ENCODE measurements at regions not wholly inside any gene's neighbourhood (a gene's known extent, or its start where the extent isn't known, plus 50 kb on each side); places are given as distances from the start of the nearest gene placed in this dataset.
A peak's percentile ranks its signal among the peaks of the same experiment; 100 is the strongest.

DNA sequence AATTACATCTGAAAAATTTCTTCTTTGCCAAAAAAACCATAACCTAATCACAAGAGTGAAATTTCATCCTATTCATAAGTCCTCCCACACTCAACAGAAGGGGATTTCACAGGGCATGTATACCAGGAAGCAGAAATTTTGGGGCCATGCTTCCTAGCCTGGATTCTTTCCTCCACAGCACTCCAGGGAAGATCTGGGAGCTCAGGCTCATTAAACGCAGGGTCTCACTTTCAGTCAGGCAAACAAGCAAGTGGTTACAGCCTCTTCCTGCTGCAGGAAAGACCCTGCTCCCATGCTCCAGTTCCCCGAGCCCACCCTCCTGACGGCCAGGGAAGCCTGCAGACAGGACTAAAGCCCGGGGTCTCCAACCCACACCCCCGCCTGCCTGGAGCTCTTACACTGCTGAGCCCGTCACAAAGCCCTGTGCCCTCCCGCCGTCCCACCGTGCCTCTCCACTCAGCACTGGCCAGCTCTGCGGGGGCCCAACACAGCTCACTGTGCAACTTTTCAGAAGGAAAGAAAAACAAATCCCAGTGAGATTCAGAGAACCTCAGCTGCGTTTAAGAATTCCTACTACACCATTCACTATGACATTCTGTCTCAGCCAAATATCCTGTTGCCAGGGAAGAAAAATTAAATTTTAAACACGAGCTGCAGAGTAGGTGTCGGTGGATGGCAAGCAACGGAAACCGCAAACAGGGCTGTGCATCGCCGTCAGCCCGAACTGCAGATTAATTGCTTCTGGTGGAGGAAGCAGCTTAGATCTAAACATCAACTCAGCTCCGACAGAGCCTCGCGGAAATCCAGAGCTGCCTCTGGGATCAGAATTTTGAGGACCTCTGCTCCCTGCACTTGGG is 106.7 kb upstream of the SFSWAP start:
- no peak overlapping the region for H2BK20ac ChIP-seq (ENCODE audit: low read length)
- no peak overlapping the region; the same call in 1 of the 2 replicates for H3K18ac ChIP-seq (ENCODE audit: extremely low read depth, low read length)
- no peaks in the 10 kb centered on the region for H3K79me1 ChIP-seq (ENCODE audit: low read depth, low read length)
- no peaks in the 10 kb centered on the region for H4K20me1 ChIP-seq (replicated peaks in 1 of 2; ENCODE audit: control insufficient read depth in 1 of 2, insufficient read depth in 2 of 2, low read length in 2 of 2)
- no peak overlapping the region; a peak in 1 of 4 replicates for H3K4me2 ChIP-seq (ENCODE audit: insufficient read depth in 1 of 2, low read depth in 2 of 2, low read length in 2 of 2)
- FAIRE-seq (no peak), DNase-seq (ENCODE audit: low read depth in 1 of 2, low spot score in 2 of 2) (no peak)
- H3K23me2 ChIP-seq (ENCODE audit: low read depth, low read length): no peaks in the 10 kb centered on the region
- H3K79me2 ChIP-seq (ENCODE audit: control insufficient read depth in 1 of 2, insufficient read depth in 2 of 2, low read length in 2 of 2): no peaks in the 10 kb centered on the region
- peaks cover 0 to 2% (median 0%) of the 10 kb centered on the region in 4 experiments; a peak in 2 of 7 replicates for H3K4me1 ChIP-seq (replicated peaks in 1 of 4; ENCODE audit: control insufficient read depth in 3 of 4, insufficient read depth in 4 of 4, low read length in 3 of 4)
- no peak overlapping the region for H2BK120ac ChIP-seq (replicated peaks; ENCODE audit: low read depth, low read length)
- H3K27ac ChIP-seq (ENCODE audit: low read depth, low read length): no peak overlapping the region
- no peak overlapping the region for H4K8ac ChIP-seq (ENCODE audit: extremely low read depth, insufficient read depth, low read length)
- H3K4ac ChIP-seq (replicated peaks; ENCODE audit: insufficient read length, low read depth, low read length): no peak overlapping the region
- no peaks in the 10 kb centered on the region for H3K9me3 ChIP-seq (ENCODE audit: insufficient read depth in 2 of 2, low read depth in 1 of 2, low read length in 1 of 2)
- no peaks in the 10 kb centered on the region for H3K27me3 ChIP-seq (replicated peaks in 1 of 4; ENCODE audit: control insufficient read depth in 3 of 4, extremely low read depth in 1 of 4, insufficient read depth in 3 of 4, low read length in 3 of 4)
- H4K5ac ChIP-seq (ENCODE audit: insufficient read length, low read depth, low read length): no peak overlapping the region
- ChIA-PET POLR2A (ENCODE audit: partially characterized antibody) (interaction anchor here (1.3 kb wide), 1 partner anchor 9 kb away, joined by 3 read pairs; no protein-coding TSS in a partner anchor), CTCF (ENCODE audit: partially characterized antibody) (interaction anchor here (0.7 to 2.0 kb wide), 4 partner anchors 11 to 488 kb away, joined by 4 to 7 read pairs (median 4); no protein-coding TSS in a partner anchor)
- no peak overlapping the region for H2BK15ac ChIP-seq (ENCODE audit: low read length)
- 80% methylated on average over 21 of the region's 21 CpGs; no CpG with 5 or more reads in 1 of the 2 experiments for WGBS, 2 experiments (ENCODE audit: extremely low coverage in 1 of 2, insufficient coverage in 1 of 2, insufficient read length in 1 of 2, insufficient replicate concordance in 2 of 2, low coverage in 1 of 2, low lambda C conversion rate in 2 of 2, missing lambda C conversion rate in 1 of 2)
- no peak overlapping the region for H3K56ac ChIP-seq (replicated peaks; ENCODE audit: insufficient read length, low read depth, low read length)
- no peak overlapping the region for H2BK5ac ChIP-seq (ENCODE audit: low read depth, low read length)
- no peak overlapping the region for H3K23ac ChIP-seq (ENCODE audit: insufficient read length)
- H2AFZ ChIP-seq (ENCODE audit: low read length): peak overlapping the region; percentile 21; the same call in 1 of the 2 replicates
- H2AK5ac ChIP-seq (ENCODE audit: low read depth, low read length): no peak overlapping the region
- no peak overlapping the region for H2BK12ac ChIP-seq (ENCODE audit: low read depth, low read length)
- H4K91ac ChIP-seq (replicated peaks; ENCODE audit: insufficient read length, low read length): peak overlapping the region; percentile 39
- H3K4me3 ChIP-seq (ENCODE audit: extremely low read depth in 1 of 4, insufficient read depth in 2 of 4, low read depth in 3 of 4, low read length in 4 of 4): no peak overlapping the region
- no peaks in the 10 kb centered on the region for H3K36me3 ChIP-seq (ENCODE audit: control insufficient read depth in 2 of 4, insufficient read depth in 4 of 4, low read length in 3 of 4)
- H3K14ac ChIP-seq (ENCODE audit: insufficient read length): no peak overlapping the region
- H3K9ac ChIP-seq (replicated peaks in 1 of 4; ENCODE audit: extremely low read depth in 1 of 4, low read depth in 3 of 4, low read length in 3 of 4): no peak overlapping the region
- TF ChIP-seq BCL11A (IDR thresholded peaks at IDR 0.05; ENCODE audit: low read depth in 2 of 2, low read length in 2 of 2) (no peak), RNF2 (IDR thresholded peaks at IDR 0.05; ENCODE audit: borderline replicate concordance, low read depth, low read length, missing control alignments, poor library complexity, severe bottlenecking) (no peak), RBBP5 (IDR thresholded peaks at IDR 0.05; ENCODE audit: borderline replicate concordance, low read depth, low read length) (no peak), TAF7 (optimal IDR thresholded peaks at IDR 0.05; ENCODE audit: borderline replicate concordance, low read depth, low read length) (no peak), GTF2F1 (IDR thresholded peaks at IDR 0.05; ENCODE audit: borderline replicate concordance, low read depth, low read length) (no peak), CBX8 (IDR thresholded peaks at IDR 0.05; ENCODE audit: borderline replicate concordance, low read depth, low read length) (no peak), FOSL1 (IDR thresholded peaks at IDR 0.05; ENCODE audit: insufficient read depth, low read depth, low read length) (no peak), BACH1 (IDR thresholded peaks at IDR 0.05; ENCODE audit: low read length) (no peak), CEBPB (IDR thresholded peaks at IDR 0.05; ENCODE audit: low read depth, low read length) (no peak)
- TF ChIP-seq, protein P1, sequence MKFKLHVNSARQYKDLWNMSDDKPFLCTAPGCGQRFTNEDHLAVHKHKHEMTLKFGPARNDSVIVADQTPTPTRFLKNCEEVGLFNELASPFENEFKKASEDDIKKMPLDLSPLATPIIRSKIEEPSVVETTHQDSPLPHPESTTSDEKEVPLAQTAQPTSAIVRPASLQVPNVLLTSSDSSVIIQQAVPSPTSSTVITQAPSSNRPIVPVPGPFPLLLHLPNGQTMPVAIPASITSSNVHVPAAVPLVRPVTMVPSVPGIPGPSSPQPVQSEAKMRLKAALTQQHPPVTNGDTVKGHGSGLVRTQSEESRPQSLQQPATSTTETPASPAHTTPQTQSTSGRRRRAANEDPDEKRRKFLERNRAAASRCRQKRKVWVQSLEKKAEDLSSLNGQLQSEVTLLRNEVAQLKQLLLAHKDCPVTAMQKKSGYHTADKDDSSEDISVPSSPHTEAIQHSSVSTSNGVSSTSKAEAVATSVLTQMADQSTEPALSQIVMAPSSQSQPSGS (IDR thresholded peaks at IDR 0.05; ENCODE audit: low read length): no peak

Data from H1 (cell line).